Neural progenitor cell (in vitro differentiated cells): ENCODE measurements at regions not wholly inside any gene's neighbourhood (a gene's known extent, or its start where the extent isn't known, plus 50 kb on each side); places are given as distances from the start of the nearest gene placed in this dataset.

Source experiments
- CTCF ChIP-seq: fragments of 200-600 bp; sonication (generic); IDR thresholded peaks from 2 replicates; pipeline ENCODE4 v1.5.1; 2017; ENCODE audit warnings: antibody characterized with exemption, mild to moderate bottlenecking
- EZH2 ChIP-seq: fragments of 200-600 bp; sonication (generic); IDR thresholded peaks from 2 replicates; pipeline ENCODE4 v1.6.1; 2017; ENCODE audit warnings: antibody characterized with exemption, mild to moderate bottlenecking, moderate library complexity
- EZH2phosphoT487 ChIP-seq: fragments of 200-600 bp; sonication (generic); IDR thresholded peaks from 2 replicates; pipeline ENCODE4 v1.6.1; 2017; ENCODE audit warnings: antibody characterized with exemption

- no peak for TF ChIP-seq CTCF
- TF ChIP-seq EZH2 = no peak
- TF ChIP-seq EZH2phosphoT487 = no peak
Measured at GRCh38 chr5:40240671-40241070, 439.0 kb upstream of the PTGER4 start.
